ENCODE measurements at regions not wholly inside any gene's neighbourhood (a gene's known extent, or its start where the extent isn't known, plus 50 kb on each side); places are given as distances from the start of the nearest gene placed in this dataset.

GRCh38 chr2:118227698-118228508 lies 139.6 kb downstream of the INSIG2 start:
- TF ChIP-seq CTCF (IDR thresholded peaks at IDR 0.05) (no peak), EZH2 (IDR thresholded peaks at IDR 0.05) (no peak)

Measured in neural progenitor cell (in vitro differentiated cells).